Fibroblast of peridontal ligament (primary cell): ENCODE measurements at regions not wholly inside any gene's neighbourhood (a gene's known extent, or its start where the extent isn't known, plus 50 kb on each side); places are given as distances from the start of the nearest gene placed in this dataset.
A peak's percentile ranks its signal among the peaks of the same experiment; 100 is the strongest.

Experiments
- DNase-seq: peaks from one replicate; pipeline ENCODE4 v3.0.0-alpha.2; 2010; ENCODE audit errors: extremely low read depth

GRCh38 chr5:159536166-159536565 is 205.9 kb upstream of the IL12B start:
- DNase-seq, result no peak

- DNase-seq, result no peak
These were observed 206.4 kb upstream of the IL12B start for GRCh38 chr5:159536646-159537045.

GRCh38 chr5:159539678-159540077 is 209.4 kb upstream of the IL12B start:
- DNase-seq, result no peak

- no peak for DNase-seq
These were observed 213.0 kb upstream of the IL12B start for GRCh38 chr5:159543326-159543725.

GRCh38 chr5:159545156-159545555 is 214.9 kb upstream of the IL12B start:
- no peak for DNase-seq

GRCh38 chr5:159547466-159548195 is 217.3 kb upstream of the IL12B start:
- DNase-seq, result peak; percentile 26

GRCh38 chr5:159548517-159548916 is 218.2 kb upstream of the IL12B start:
- DNase-seq, result peak; percentile 35

GRCh38 chr5:159549046-159549445 is 218.8 kb upstream of the IL12B start:
- peak; percentile 26 for DNase-seq

GRCh38 chr5:159550951-159551350 is 220.7 kb upstream of the IL12B start:
- DNase-seq, result peak; percentile 26

GRCh38 chr5:159552751-159553150 is 222.5 kb upstream of the IL12B start:
- peak; percentile 75 for DNase-seq

- no peak for DNase-seq
These were observed 223.5 kb upstream of the IL12B start for GRCh38 chr5:159553792-159554191.

- no peak for DNase-seq
These were observed 224.8 kb upstream of the IL12B start for GRCh38 chr5:159555084-159555483.

GRCh38 chr5:159559337-159559736 is 229.1 kb upstream of the IL12B start:
- no peak for DNase-seq

- no peak for DNase-seq
These were observed 229.8 kb upstream of the IL12B start for GRCh38 chr5:159560088-159560487.

- no peak for DNase-seq
These were observed 233.7 kb upstream of the IL12B start for GRCh38 chr5:159564031-159564430.

GRCh38 chr5:159566832-159567231 is 236.5 kb upstream of the IL12B start:
- DNase-seq, result peak; percentile 28

- DNase-seq, result no peak
These were observed 237.2 kb upstream of the IL12B start for GRCh38 chr5:159567461-159567860.

- no peak for DNase-seq
These were observed 241.4 kb upstream of the IL12B start for GRCh38 chr5:159571501-159572244.

- no peak for DNase-seq
These were observed 246.6 kb upstream of the IL12B start for GRCh38 chr5:159576902-159577301.

- peak; percentile 69 for DNase-seq
These were observed 251.4 kb upstream of the IL12B start for GRCh38 chr5:159581502-159582249.

GRCh38 chr5:159582756-159583541 is 252.7 kb upstream of the IL12B start:
- no peak for DNase-seq

- DNase-seq, result no peak
These were observed 256.6 kb upstream of the IL12B start for GRCh38 chr5:159586921-159587320.
